SK-N-SH (cell line): ENCODE measurements at regions not wholly inside any gene's neighbourhood (a gene's known extent, or its start where the extent isn't known, plus 50 kb on each side); places are given as distances from the start of the nearest gene placed in this dataset.

ENCODE experiments used
- CTCF ChIA-PET: fragments of 300-600, 350-600 bp; formaldehyde crosslinking; extraction: SDS; loops from one replicate; lab custom pipeline; 2021; lab: Yijun Ruan, JAX
- POLR2A ChIA-PET: fragments of 350-600 bp; sonication (Branson Sonifier 250); formaldehyde crosslinking; extraction: SDS; loops from one replicate; lab custom pipeline; 2020; ENCODE audit warnings: antibody characterized with exemption, inconsistent platforms; lab: Yijun Ruan, JAX
- DNase-seq: peaks from one replicate; pipeline ENCODE4 v3.0.0; 2012
- H2AFZ ChIP-seq: fragments of 200-600 bp; sonication (generic); 2 replicates; pipeline ENCODE4 v1.8.1; 2016; ENCODE audit warnings: antibody characterized with exemption, mild to moderate bottlenecking, low read depth
- H3F3A ChIP-seq: fragments of 200-600 bp; sonication (generic); replicated peaks from 2 replicates; pipeline ENCODE3; 2016; ENCODE audit warnings: antibody characterized with exemption, mild to moderate bottlenecking; ENCODE audit not compliant: insufficient read depth
- H3K27ac ChIP-seq, 2 experiments: fragments of 200-500 bp in 1 of 2; fragments of 200-600 bp in 1 of 2; sonication (Bioruptor generic) in 1 of 2; sonication (generic), shearing (Covaris generic) in 1 of 2; 2 replicates each; pipeline versions ENCODE4 v1.5.1 to v1.6.1; 2014 to 2016; ENCODE audit warnings: low read depth in 2 of 2, inconsistent platforms in 1 of 2, low read length in 1 of 2, mild to moderate bottlenecking in 1 of 2, mixed read lengths in 1 of 2
- H3K27me3 ChIP-seq: fragments of 200-600 bp; sonication (generic), shearing (Covaris generic); 2 replicates; pipeline ENCODE4 v1.6.1; 2016; ENCODE audit warnings: mixed run types; ENCODE audit not compliant: insufficient read depth
- H3K36me3 ChIP-seq, 2 experiments: fragments of 200-500 bp in 1 of 2; fragments of 200-600 bp in 1 of 2; sonication (Bioruptor generic) in 1 of 2; sonication (generic) in 1 of 2; replicated peaks in 1 of 2; 2 replicates each; pipeline versions ENCODE3 to v1.5.1; 2014 to 2016; ENCODE audit warnings: low read length in 1 of 2, mild to moderate bottlenecking in 1 of 2; ENCODE audit not compliant: insufficient read depth in 2 of 2, control insufficient read depth in 1 of 2
- H3K4me1 ChIP-seq, 2 experiments: fragments of 200-500 bp in 1 of 2; fragments of 200-600 bp in 1 of 2; sonication (Bioruptor generic) in 1 of 2; sonication (generic), shearing (Covaris generic) in 1 of 2; 2 replicates each; pipeline versions ENCODE4 v1.5.1 to v1.6.1; 2014 to 2016; ENCODE audit warnings: low read depth in 1 of 2, low read length in 1 of 2, mixed run types in 1 of 2; ENCODE audit not compliant: insufficient read depth in 2 of 2, control insufficient read depth in 1 of 2
- H3K4me2 ChIP-seq: fragments of 200-600 bp; sonication (generic), shearing (Covaris generic); 2 replicates; pipeline ENCODE4 v1.6.1; 2017; ENCODE audit warnings: mixed run types
- H3K4me3 ChIP-seq, 2 experiments: fragments of 200-500 bp in 1 of 2; fragments of 200-600 bp in 1 of 2; sonication (Bioruptor generic) in 1 of 2; sonication (generic), shearing (Covaris generic) in 1 of 2; 2 replicates each; pipeline versions ENCODE4 v1.5.1 to v1.8.1; 2014 to 2016; ENCODE audit warnings: low read depth in 2 of 2, inconsistent platforms in 1 of 2, low read length in 1 of 2, mild to moderate bottlenecking in 1 of 2, mixed read lengths in 1 of 2, moderate library complexity in 1 of 2
- H3K79me2 ChIP-seq: fragments of 200-600 bp; sonication (generic); 2 replicates; pipeline ENCODE4 v1.8.1; 2017; ENCODE audit warnings: mild to moderate bottlenecking; ENCODE audit not compliant: insufficient read depth
- H3K9ac ChIP-seq: fragments of 200-600 bp; sonication (generic); 2 replicates; pipeline ENCODE4 v1.6.1; 2017; ENCODE audit warnings: mixed run types
- H3K9me2 ChIP-seq: fragments of 200-600 bp; sonication (generic); 2 replicates; pipeline ENCODE4 v1.6.1; 2017; ENCODE audit warnings: mixed run types
- H3K9me3 ChIP-seq: fragments of 200-600 bp; sonication (generic); 2 replicates; pipeline ENCODE4 v1.6.1; 2017; ENCODE audit warnings: mixed run types, mild to moderate bottlenecking, moderate library complexity
- H4K20me1 ChIP-seq: fragments of 200-600 bp; sonication (generic); 2 replicates; pipeline ENCODE4 v1.6.1; 2017; ENCODE audit warnings: mild to moderate bottlenecking, mixed run types; ENCODE audit not compliant: insufficient read depth
- CHD2 ChIP-seq: fragments of 150-350 bp; IDR thresholded peaks from 2 replicates; pipeline ENCODE4 v1.6.1; 2018; ENCODE audit warnings: low read length; ENCODE audit not compliant: partially characterized antibody
- EZH2phosphoT487 ChIP-seq: fragments of 200-600 bp; sonication (generic); IDR thresholded peaks from 2 replicates; pipeline ENCODE4 v1.6.1; 2017; ENCODE audit warnings: low read depth, mixed run types, mild to moderate bottlenecking, antibody characterized with exemption, moderate library complexity, borderline replicate concordance
- FOXJ3 ChIP-seq: sonication (generic); formaldehyde crosslinking; IDR thresholded peaks from 2 replicates; pipeline ENCODE4 v1.5.1; 2020; ENCODE audit warnings: mild to moderate bottlenecking, missing genetic modification reagents
- IRF3 ChIP-seq: fragments of 150-350 bp; IDR thresholded peaks from 2 replicates; pipeline ENCODE4 v1.6.1; 2016; ENCODE audit warnings: mild to moderate bottlenecking, low read depth, low read length
- MAX ChIP-seq: IDR thresholded peaks from 2 replicates; pipeline ENCODE4 v1.4.0; 2012; ENCODE audit warnings: low read depth
- NFIC ChIP-seq: IDR thresholded peaks from 2 replicates; pipeline ENCODE4 v1.4.0; 2012; ENCODE audit warnings: borderline replicate concordance
- NRF1 ChIP-seq: IDR thresholded peaks from 2 replicates; pipeline ENCODE4 v1.6.1; 2012; ENCODE audit warnings: low read depth, mild to moderate bottlenecking, low read length
- REST ChIP-seq: IDR thresholded peaks from 2 replicates; pipeline ENCODE4 v1.6.1; 2012; ENCODE audit warnings: mild to moderate bottlenecking, low read depth, low read length, moderate library complexity
- RXRA ChIP-seq: IDR thresholded peaks from 2 replicates; pipeline ENCODE4 v1.4.0; 2012; ENCODE audit warnings: low read depth, mild to moderate bottlenecking, borderline replicate concordance
- TAF1 ChIP-seq: IDR thresholded peaks from 2 replicates; pipeline ENCODE4 v1.6.1; 2012; ENCODE audit warnings: low read depth, mild to moderate bottlenecking, low read length, moderate library complexity, borderline replicate concordance
- USF1 ChIP-seq: IDR thresholded peaks from 2 replicates; pipeline ENCODE4 v1.4.0; 2012; ENCODE audit warnings: low read depth, borderline replicate concordance
- WGBS: methylation state at CpG from one replicate; pipeline ENCODE4 v1.1.6; 2017; ENCODE audit warnings: low lambda C conversion rate; 5-methylcytosine and 5-hydroxymethylcytosine counted together

GRCh38 chr4:128338634-128339355, 51.2 kb upstream of the PGRMC2 start (continued):
- TF ChIP-seq REST: peak; percentile 71

GRCh38 chr4:128337863-128338262, 50.2 kb upstream of the PGRMC2 start:
- peak overlapping the region; percentile 65 to 74; a peak in 2 of 4 replicates for H3K27ac ChIP-seq
- no peak overlapping the region for H3K4me3 ChIP-seq
- H4K20me1 ChIP-seq: no peaks in the 10 kb centered on the region
- H3K4me2 ChIP-seq: no peak overlapping the region
- H3F3A ChIP-seq: peaks cover 20% of the 10 kb centered on the region
- H3K79me2 ChIP-seq: no peaks in the 10 kb centered on the region
- whole genome bisulfite sequencing: 97% methylated on average over 2 of the region's 2 CpGs
- H3K27me3 ChIP-seq: no peaks in the 10 kb centered on the region
- H2AFZ ChIP-seq: no peak overlapping the region
- ChIA-PET POLR2A (no interaction called here), CTCF (no interaction called here)
- peaks cover 0 to 12% of the 10 kb centered on the region in 2 experiments; a peak in 3 of 4 replicates for H3K4me1 ChIP-seq
- H3K9ac ChIP-seq: no peak overlapping the region
- no peak for TF ChIP-seq IRF3
- TF ChIP-seq EZH2phosphoT487: no peak
- TF ChIP-seq TAF1: no peak
- no peak for TF ChIP-seq USF1
- no peak for TF ChIP-seq NRF1
- no peak for TF ChIP-seq FOXJ3 (CRISPR knock-in tag)
- no peak for TF ChIP-seq MAX
- TF ChIP-seq RXRA: no peak
- TF ChIP-seq CHD2: no peak
- TF ChIP-seq NFIC: no peak
- TF ChIP-seq, all 33 proteins: peak for 0
- no peaks in the 10 kb centered on the region for H3K36me3 ChIP-seq
- no peaks in the 10 kb centered on the region for H3K9me3 ChIP-seq
- no peak for DNase-seq
- no peaks in the 10 kb centered on the region for H3K9me2 ChIP-seq
